ENCODE measurements at regions not wholly inside any gene's neighbourhood (a gene's known extent, or its start where the extent isn't known, plus 50 kb on each side); places are given as distances from the start of the nearest gene placed in this dataset.
"Not testable (repeated sequence)": the region's sequence is repeated elsewhere in the genome, so short reads cannot be mapped to it uniquely, and the experiment has no call there.

GRCh38 chr2:62654876-62655359 is 50.6 kb upstream of the EHBP1 start:
- DNase-seq (ENCODE audit: low spot score), result no peak

- DNase-seq (ENCODE audit: low spot score), result no peak
Measured at GRCh38 chr2:62654423-62654791, 51.1 kb upstream of the EHBP1 start.

- no peak for DNase-seq (ENCODE audit: low spot score)
Measured at GRCh38 chr2:62653582-62654422, 51.7 kb upstream of the EHBP1 start.

- not testable (repeated sequence) for DNase-seq (ENCODE audit: low spot score)
Measured at GRCh38 chr2:62649087-62649486, 56.4 kb upstream of the EHBP1 start.

- no peak for DNase-seq (ENCODE audit: low spot score)
Measured at GRCh38 chr2:62643100-62643471, 62.4 kb upstream of the EHBP1 start.

- DNase-seq (ENCODE audit: low spot score), result no peak
Measured at GRCh38 chr2:62642429-62643099, 62.9 kb upstream of the EHBP1 start.

GRCh38 chr2:62641936-62642335 is 63.6 kb upstream of the EHBP1 start:
- DNase-seq (ENCODE audit: low spot score), result no peak

GRCh38 chr2:62641410-62641843 is 64.1 kb upstream of the EHBP1 start:
- no peak for DNase-seq (ENCODE audit: low spot score)

GRCh38 chr2:62631160-62632085 is 74.1 kb upstream of the EHBP1 start:
- DNase-seq (ENCODE audit: low spot score), result no peak

- not testable (repeated sequence) for DNase-seq (ENCODE audit: low spot score)
Measured at GRCh38 chr2:62630206-62630605, 75.3 kb upstream of the EHBP1 start.

GRCh38 chr2:62629310-62629709 is 76.2 kb upstream of the EHBP1 start:
- DNase-seq (ENCODE audit: low spot score), result not testable (repeated sequence)

- DNase-seq (ENCODE audit: low spot score), result no peak
Measured at GRCh38 chr2:62627667-62628066, 77.8 kb upstream of the EHBP1 start.

- DNase-seq (ENCODE audit: low spot score), result no peak
Measured at GRCh38 chr2:62624855-62625254, 80.7 kb upstream of the EHBP1 start.

- DNase-seq (ENCODE audit: low spot score), result not testable (repeated sequence)
Measured at GRCh38 chr2:62616486-62616885, 89.0 kb upstream of the EHBP1 start.

- DNase-seq (ENCODE audit: low spot score), result no peak
Measured at GRCh38 chr2:62611854-62612253, 93.7 kb upstream of the EHBP1 start.

GRCh38 chr2:62605471-62605870 is 99.5 kb upstream of the TMEM17 start:
- not testable (repeated sequence) for DNase-seq (ENCODE audit: low spot score)

- no peak for DNase-seq (ENCODE audit: low spot score)
Measured at GRCh38 chr2:62604336-62604735, 98.3 kb upstream of the TMEM17 start.

GRCh38 chr2:62603154-62603712 is 97.2 kb upstream of the TMEM17 start:
- no peak for DNase-seq (ENCODE audit: low spot score)

- not testable (repeated sequence) for DNase-seq (ENCODE audit: low spot score)
Measured at GRCh38 chr2:62599674-62600410, 93.8 kb upstream of the TMEM17 start.

GRCh38 chr2:62597323-62597722 is 91.3 kb upstream of the TMEM17 start:
- no peak for DNase-seq (ENCODE audit: low spot score)
